H1 (cell line): ENCODE measurements at regions not wholly inside any gene's neighbourhood (a gene's known extent, or its start where the extent isn't known, plus 50 kb on each side); places are given as distances from the start of the nearest gene placed in this dataset.

Experiments used
- CHD7 ChIP-seq: fragments of 300-600 bp; sonication (generic); IDR thresholded peaks from 2 replicates; pipeline ENCODE4 v1.7.1; 2012; ENCODE audit warnings: low read length, moderate library complexity, mild to moderate bottlenecking, inconsistent platforms; ENCODE audit not compliant: insufficient replicate concordance
- PHF8 ChIP-seq: fragments of 200-600 bp; sonication (generic); conservative IDR thresholded peaks from 2 replicates; pipeline ENCODE4 v1.7.1; 2012; ENCODE audit warnings: low read depth, mild to moderate bottlenecking, inconsistent platforms, low read length, moderate library complexity
- POU5F1 ChIP-seq: IDR thresholded peaks from 2 replicates; pipeline ENCODE4 v1.6.1; 2011; ENCODE audit warnings: low read depth, mild to moderate bottlenecking, low read length, moderate library complexity
- SRF ChIP-seq: IDR thresholded peaks from 2 replicates; pipeline ENCODE4 v1.6.1; 2011; ENCODE audit warnings: mild to moderate bottlenecking, low read depth, low read length, moderate library complexity
- ZNF274 ChIP-seq: IDR thresholded peaks from 2 replicates; pipeline ENCODE4 v1.7.0; 2012; ENCODE audit warnings: low read length, borderline replicate concordance; ENCODE audit errors: extremely low read depth

DNA sequence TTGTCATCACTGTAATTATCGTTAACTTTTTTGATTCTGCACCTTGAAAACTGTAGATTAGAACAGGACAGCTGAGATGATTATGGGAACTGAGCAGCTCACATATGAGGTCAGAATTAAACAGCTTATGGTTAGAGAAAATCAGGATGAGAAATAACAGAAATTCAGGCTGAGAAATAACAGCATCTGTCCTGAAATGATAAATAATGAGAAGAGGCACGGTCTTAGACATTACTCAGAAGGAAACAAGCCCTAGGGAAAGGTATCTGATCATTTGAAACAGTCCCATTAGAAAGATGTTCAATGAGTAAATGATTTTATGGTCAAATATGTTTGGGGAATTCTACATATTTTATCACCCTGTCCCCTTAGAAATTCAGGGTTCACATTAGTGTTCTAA lies 65.6 kb upstream of the PCGF5 start (continued):
- TF ChIP-seq CHD7 (no peak), ZNF274 (no peak), POU5F1 (no peak), SRF (no peak), PHF8 (no peak)
